PC-9 (cell line): ENCODE measurements at regions not wholly inside any gene's neighbourhood (a gene's known extent, or its start where the extent isn't known, plus 50 kb on each side); places are given as distances from the start of the nearest gene placed in this dataset.

Experiments
- BruUV-seq: library from RNA; stranded (reverse); fragments of 400-500 nt; replicated peaks from 2 replicates; lab custom pipeline; 2021; lab: Mats Ljungman, UMichigan
- CTCF ChIA-PET: fragments of 300-600 bp; sonication (Branson Sonifier 250); formaldehyde crosslinking; loops from one replicate; lab custom pipeline; 2022; ENCODE audit warnings: antibody characterized with exemption; lab: Charles Lee
- POLR2A ChIA-PET: fragments of 300-600 bp; sonication (Branson Sonifier 250); formaldehyde crosslinking; loops from one replicate; lab custom pipeline; 2022; ENCODE audit warnings: antibody characterized with exemption; ENCODE audit not compliant: unreplicated experiment; lab: Charles Lee
- DNase-seq, 2 experiments: peaks; one replicate each; pipeline versions ENCODE4 v3.0.0 to v3.0.0-alpha.2; 2015 to 2022; ENCODE audit warnings: mixed read lengths in 1 of 2
- H2AFZ ChIP-seq: fragments of 200-600 bp; sonication (generic); 2 replicates; pipeline ENCODE4 v1.8.1; 2017; ENCODE audit warnings: antibody characterized with exemption
- H3F3A ChIP-seq: fragments of 200-600 bp; sonication (generic); 2 replicates; pipeline ENCODE4 v1.8.1; 2017; ENCODE audit warnings: antibody characterized with exemption, mild to moderate bottlenecking, low read depth; ENCODE audit not compliant: insufficient read depth
- H3K27ac ChIP-seq: fragments of 200-600 bp; sonication (generic); 2 replicates; pipeline ENCODE4 v1.6.1; 2016; ENCODE audit warnings: mixed run types
- H3K27me3 ChIP-seq: fragments of 200-600 bp; sonication (generic); 2 replicates; pipeline ENCODE4 v1.6.1; 2016; ENCODE audit warnings: low read depth, mixed run types; ENCODE audit not compliant: insufficient read depth
- H3K36me3 ChIP-seq: fragments of 200-600 bp; sonication (generic); 2 replicates; pipeline ENCODE4 v1.6.1; 2016; ENCODE audit warnings: low read depth, mixed run types
- H3K4me1 ChIP-seq: fragments of 200-600 bp; sonication (generic); replicated peaks from 2 replicates; pipeline ENCODE4 v1.6.1; 2016; ENCODE audit warnings: mixed run types; ENCODE audit not compliant: insufficient read depth
- H3K4me2 ChIP-seq: fragments of 200-600 bp; sonication (generic); 2 replicates; pipeline ENCODE4 v1.6.1; 2017; ENCODE audit warnings: mixed run types
- H3K4me3 ChIP-seq: fragments of 200-600 bp; sonication (generic); 2 replicates; pipeline ENCODE4 v1.6.1; 2016; ENCODE audit warnings: mixed run types
- H3K79me2 ChIP-seq: fragments of 200-600 bp; sonication (generic); 2 replicates; pipeline ENCODE4 v1.6.1; 2017; ENCODE audit warnings: low read depth, mixed run types
- H3K9me2 ChIP-seq: fragments of 200-600 bp; sonication (generic); 2 replicates; pipeline ENCODE4 v1.8.1; 2017; ENCODE audit warnings: mild to moderate bottlenecking; ENCODE audit not compliant: insufficient read depth
- H3K9me3 ChIP-seq: fragments of 200-600 bp; sonication (generic); 2 replicates; pipeline ENCODE4 v1.8.1; 2016; ENCODE audit warnings: low read depth; ENCODE audit not compliant: insufficient read depth
- H4K20me1 ChIP-seq: fragments of 200-600 bp; sonication (generic); 2 replicates; pipeline ENCODE4 v1.8.1; 2017; ENCODE audit not compliant: insufficient read depth
- EZH2 ChIP-seq: fragments of 200-600 bp; sonication (generic); IDR thresholded peaks from 2 replicates; pipeline ENCODE4 v1.8.0; 2017; ENCODE audit warnings: antibody characterized with exemption, low read depth
- intact Hi-C: fragments of 100-400 bp; cut with micrococcal nuclease; formaldehyde crosslinking; loops from one replicate; pipeline ENCODE4 v1.10.0; 2022; ENCODE audit not compliant: unreplicated experiment
- TF ChIP-seq, protein P1 (sequence below): fragments of 200-600 bp; sonication (generic); conservative IDR thresholded peaks from 2 replicates; pipeline ENCODE4 v1.6.1; 2017; ENCODE audit warnings: mixed run types, antibody characterized with exemption, mild to moderate bottlenecking, moderate library complexity

- H3F3A ChIP-seq = no peaks in the 10 kb centered on the region
- no peaks in the 10 kb centered on the region for H3K79me2 ChIP-seq
- no peaks in the 10 kb centered on the region for H3K36me3 ChIP-seq
- H3K27me3 ChIP-seq = no peaks in the 10 kb centered on the region
- BruUV-seq = no TSS peak
- no peak overlapping the region for H3K27ac ChIP-seq
- peaks cover 6% of the 10 kb centered on the region; the same call in 1 of the 2 replicates for H3K4me1 ChIP-seq
- H3K4me3 ChIP-seq = no peak overlapping the region
- ChIA-PET POLR2A (no interaction called here), CTCF (no interaction called here)
- intact Hi-C loops = no loop called here
- no peaks in the 10 kb centered on the region for H3K9me2 ChIP-seq
- H4K20me1 ChIP-seq = no peaks in the 10 kb centered on the region
- no peak overlapping the region for H3K4me2 ChIP-seq
- H2AFZ ChIP-seq = no peak overlapping the region
- TF ChIP-seq, protein P1, sequence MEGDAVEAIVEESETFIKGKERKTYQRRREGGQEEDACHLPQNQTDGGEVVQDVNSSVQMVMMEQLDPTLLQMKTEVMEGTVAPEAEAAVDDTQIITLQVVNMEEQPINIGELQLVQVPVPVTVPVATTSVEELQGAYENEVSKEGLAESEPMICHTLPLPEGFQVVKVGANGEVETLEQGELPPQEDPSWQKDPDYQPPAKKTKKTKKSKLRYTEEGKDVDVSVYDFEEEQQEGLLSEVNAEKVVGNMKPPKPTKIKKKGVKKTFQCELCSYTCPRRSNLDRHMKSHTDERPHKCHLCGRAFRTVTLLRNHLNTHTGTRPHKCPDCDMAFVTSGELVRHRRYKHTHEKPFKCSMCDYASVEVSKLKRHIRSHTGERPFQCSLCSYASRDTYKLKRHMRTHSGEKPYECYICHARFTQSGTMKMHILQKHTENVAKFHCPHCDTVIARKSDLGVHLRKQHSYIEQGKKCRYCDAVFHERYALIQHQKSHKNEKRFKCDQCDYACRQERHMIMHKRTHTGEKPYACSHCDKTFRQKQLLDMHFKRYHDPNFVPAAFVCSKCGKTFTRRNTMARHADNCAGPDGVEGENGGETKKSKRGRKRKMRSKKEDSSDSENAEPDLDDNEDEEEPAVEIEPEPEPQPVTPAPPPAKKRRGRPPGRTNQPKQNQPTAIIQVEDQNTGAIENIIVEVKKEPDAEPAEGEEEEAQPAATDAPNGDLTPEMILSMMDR = no peak
- TF ChIP-seq EZH2 = no peak
- H3K9me3 ChIP-seq = no peaks in the 10 kb centered on the region
- no peak for DNase-seq
Observed at GRCh38 chr11:111166598-111166997, 78.9 kb upstream of the POU2AF2 start.

- POLR2A ChIA-PET = no interaction called here
- Histone ChIP-seq H4K20me1 (no peaks in the 10 kb centered on the region), H3K36me3 (no peaks in the 10 kb centered on the region)
Observed at GRCh38 chr11:111162305-111162704, 83.2 kb upstream of the POU2AF2 start.

GRCh38 chr11:111157571-111157970 lies 88.0 kb upstream of the POU2AF2 start:
- H3F3A ChIP-seq = no peaks in the 10 kb centered on the region
- no peaks in the 10 kb centered on the region for H3K36me3 ChIP-seq
- no peak for DNase-seq
- no peak overlapping the region for H2AFZ ChIP-seq
- H3K9me3 ChIP-seq = no peaks in the 10 kb centered on the region
- no peaks in the 10 kb centered on the region for H3K4me1 ChIP-seq
- ChIA-PET POLR2A (no interaction called here), CTCF (no interaction called here)
- no peaks in the 10 kb centered on the region for H3K27me3 ChIP-seq
- intact Hi-C loops = no loop called here
- BruUV-seq = no TSS peak
- H3K4me3 ChIP-seq = no peak overlapping the region
- no peak overlapping the region for H3K4me2 ChIP-seq
- TF ChIP-seq EZH2 = no peak
- TF ChIP-seq, protein P1 = no peak
- H3K79me2 ChIP-seq = no peaks in the 10 kb centered on the region
- H3K9me2 ChIP-seq = no peaks in the 10 kb centered on the region
- H3K27ac ChIP-seq = no peak overlapping the region
- H4K20me1 ChIP-seq = 0 out of 2 replicates have a peak, but pooled peaks cover 3% of the 10 kb centered on the region

More at GRCh38 chr11:111162305-111162704, 83.2 kb upstream of the POU2AF2 start:
- H3K4me1 ChIP-seq = no peaks in the 10 kb centered on the region
- intact Hi-C loops = no loop called here
- H3K79me2 ChIP-seq = no peaks in the 10 kb centered on the region
- H3F3A ChIP-seq = no peaks in the 10 kb centered on the region
- H3K9me2 ChIP-seq = no peaks in the 10 kb centered on the region
- CTCF ChIA-PET = no interaction called here
- no peak overlapping the region for H2AFZ ChIP-seq
- DNase-seq = peak in 1 of 2 experiments; percentile 33
- H3K27me3 ChIP-seq = no peaks in the 10 kb centered on the region
- TF ChIP-seq, protein P1 = no peak
- no peak for TF ChIP-seq EZH2
- BruUV-seq = no TSS peak
- H3K4me3 ChIP-seq = no peak overlapping the region
- no peak overlapping the region for H3K27ac ChIP-seq
- H3K4me2 ChIP-seq = no peak overlapping the region
- no peaks in the 10 kb centered on the region for H3K9me3 ChIP-seq
